ENCODE measurements at regions not wholly inside any gene's neighbourhood (a gene's known extent, or its start where the extent isn't known, plus 50 kb on each side); places are given as distances from the start of the nearest gene placed in this dataset.

DNA sequence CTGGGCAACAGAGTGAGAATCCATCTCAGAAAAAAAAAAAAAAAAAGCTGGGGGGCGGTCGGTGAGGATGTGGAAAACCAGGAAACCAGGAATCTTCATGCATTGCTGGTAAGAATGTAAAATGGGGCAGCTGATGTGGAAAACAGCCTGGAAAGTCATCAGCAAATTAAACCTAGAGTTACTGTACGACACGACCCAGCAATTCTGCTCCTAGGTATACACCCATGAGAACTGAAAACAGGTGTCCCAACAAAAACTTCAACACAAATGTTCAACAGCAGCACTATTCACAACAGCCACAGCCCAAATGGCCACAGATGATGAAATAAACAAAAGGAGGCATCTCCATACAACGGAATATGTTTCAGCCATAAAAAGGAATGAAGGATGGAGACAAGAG is 97.3 kb downstream of the NCOR2 start:
- TF ChIP-seq EZH2 (IDR thresholded peaks at IDR 0.05; ENCODE audit: insufficient read depth, poor library complexity, severe bottlenecking), result no peak
- no peak for TF ChIP-seq EZH2phosphoT487 (IDR thresholded peaks at IDR 0.05; ENCODE audit: insufficient read depth, low read depth)

Measured in GM23248 (cell line).